OCI-LY3 (cell line): ENCODE measurements at regions not wholly inside any gene's neighbourhood (a gene's known extent, or its start where the extent isn't known, plus 50 kb on each side); places are given as distances from the start of the nearest gene placed in this dataset.

ENCODE experiments used
- EZH2phosphoT487 ChIP-seq: fragments of 200-600 bp; shearing (Covaris generic); IDR thresholded peaks from 2 replicates; pipeline ENCODE4 v1.6.1; 2018; ENCODE audit warnings: antibody characterized with exemption, mixed run types, low read depth
- TF ChIP-seq, protein P1 (sequence below): fragments of 200-600, 300-600 bp; sonication (generic); IDR thresholded peaks from 2 replicates; pipeline ENCODE4 v1.5.1; 2014; ENCODE audit warnings: antibody characterized with exemption, low read length, low read depth

DNA sequence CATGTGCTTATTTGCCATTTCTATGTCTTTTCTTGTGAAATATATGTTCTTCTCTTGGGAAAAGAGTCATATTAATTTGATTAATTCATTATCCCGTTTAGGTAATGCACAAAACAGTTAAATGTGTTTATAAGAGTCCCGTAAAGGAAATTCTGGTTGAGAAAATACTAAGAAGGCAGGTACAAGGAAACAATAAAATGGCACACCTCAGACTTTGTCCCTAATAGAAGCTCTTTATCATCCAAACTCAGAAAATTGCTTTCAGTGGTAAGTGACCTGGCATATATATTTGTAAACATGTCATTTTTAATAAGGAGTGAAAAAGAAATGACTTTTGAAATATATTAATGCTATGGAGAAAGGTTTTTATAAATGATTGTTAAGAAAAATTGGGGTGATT is 540.5 kb upstream of the CITED2 start:
- TF ChIP-seq, protein P1, sequence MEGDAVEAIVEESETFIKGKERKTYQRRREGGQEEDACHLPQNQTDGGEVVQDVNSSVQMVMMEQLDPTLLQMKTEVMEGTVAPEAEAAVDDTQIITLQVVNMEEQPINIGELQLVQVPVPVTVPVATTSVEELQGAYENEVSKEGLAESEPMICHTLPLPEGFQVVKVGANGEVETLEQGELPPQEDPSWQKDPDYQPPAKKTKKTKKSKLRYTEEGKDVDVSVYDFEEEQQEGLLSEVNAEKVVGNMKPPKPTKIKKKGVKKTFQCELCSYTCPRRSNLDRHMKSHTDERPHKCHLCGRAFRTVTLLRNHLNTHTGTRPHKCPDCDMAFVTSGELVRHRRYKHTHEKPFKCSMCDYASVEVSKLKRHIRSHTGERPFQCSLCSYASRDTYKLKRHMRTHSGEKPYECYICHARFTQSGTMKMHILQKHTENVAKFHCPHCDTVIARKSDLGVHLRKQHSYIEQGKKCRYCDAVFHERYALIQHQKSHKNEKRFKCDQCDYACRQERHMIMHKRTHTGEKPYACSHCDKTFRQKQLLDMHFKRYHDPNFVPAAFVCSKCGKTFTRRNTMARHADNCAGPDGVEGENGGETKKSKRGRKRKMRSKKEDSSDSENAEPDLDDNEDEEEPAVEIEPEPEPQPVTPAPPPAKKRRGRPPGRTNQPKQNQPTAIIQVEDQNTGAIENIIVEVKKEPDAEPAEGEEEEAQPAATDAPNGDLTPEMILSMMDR, result no peak
- no peak for TF ChIP-seq EZH2phosphoT487
